Muscle layer of colon (tissue), 2 donors: ENCODE measurements at regions not wholly inside any gene's neighbourhood (a gene's known extent, or its start where the extent isn't known, plus 50 kb on each side); places are given as distances from the start of the nearest gene placed in this dataset.

Experiments used
- H3K27ac ChIP-seq: one replicate; pipeline ENCODE4 v1.7.0; 2013; ENCODE audit warnings: low read depth, mild to moderate bottlenecking, low read length, moderate library complexity
- H3K27me3 ChIP-seq, 2 donors: one replicate each; pipeline ENCODE4 v1.7.0; 2013; ENCODE audit warnings: low read length in 2 of 2, mild to moderate bottlenecking in 2 of 2; ENCODE audit not compliant: insufficient read depth in 2 of 2, control insufficient read depth in 1 of 2
- H3K36me3 ChIP-seq: one replicate; pipeline ENCODE4 v1.7.0; 2013; ENCODE audit warnings: mild to moderate bottlenecking, low read length; ENCODE audit not compliant: insufficient read depth
- H3K4me1 ChIP-seq: one replicate; pipeline ENCODE4 v1.7.0; 2013; ENCODE audit warnings: mild to moderate bottlenecking, low read length; ENCODE audit not compliant: insufficient read depth
- H3K4me3 ChIP-seq, 2 donors: one replicate each; pipeline ENCODE4 v1.7.0; 2013; ENCODE audit warnings: low read length in 2 of 2, low read depth in 1 of 2, mild to moderate bottlenecking in 1 of 2, moderate library complexity in 1 of 2
- H3K9ac ChIP-seq: one replicate; pipeline ENCODE4 v1.7.0; 2013; ENCODE audit warnings: low read length
- H3K9me3 ChIP-seq: one replicate; pipeline ENCODE4 v1.7.0; 2013; ENCODE audit warnings: mild to moderate bottlenecking, low read length
- donor health status: abdominal sarcoma.
- donor health status: Adenocarcinoma of cecum.

DNA sequence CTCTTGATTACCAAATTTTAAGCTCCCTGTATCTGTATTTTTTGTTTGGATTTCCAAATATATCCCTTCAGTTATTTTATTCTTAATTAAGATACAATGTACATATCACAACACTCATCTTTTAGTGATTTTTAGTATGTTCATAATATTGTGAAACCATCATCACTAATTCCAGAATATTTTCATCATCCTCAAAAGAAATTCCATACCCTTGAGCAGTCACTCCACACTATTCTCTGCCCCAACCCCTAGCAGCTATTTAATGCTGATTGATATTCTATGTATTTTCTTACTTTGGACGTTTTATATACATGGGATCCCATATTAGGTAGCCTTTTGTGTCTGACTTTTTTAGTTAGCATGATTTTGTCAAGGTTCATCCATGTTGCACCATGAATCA is 127.4 kb upstream of the SLC8A1 start:
- H3K9me3 ChIP-seq = no peaks in the 10 kb centered on the region
- H3K9ac ChIP-seq = no peak overlapping the region
- H3K27me3 ChIP-seq = no peaks in the 10 kb centered on the region
- H3K4me3 ChIP-seq = no peak overlapping the region
- H3K27ac ChIP-seq = no peak overlapping the region
- no peaks in the 10 kb centered on the region for H3K4me1 ChIP-seq
- no peaks in the 10 kb centered on the region for H3K36me3 ChIP-seq

GRCh38 chr2:40584432-40584831 is 132.5 kb upstream of the SLC8A1 start:
- no peak overlapping the region for H3K9ac ChIP-seq
- H3K9me3 ChIP-seq = no peaks in the 10 kb centered on the region
- peaks cover 9% of the 10 kb centered on the region for H3K4me1 ChIP-seq
- H3K27me3 ChIP-seq = no peaks in the 10 kb centered on the region
- no peaks in the 10 kb centered on the region for H3K36me3 ChIP-seq
- H3K4me3 ChIP-seq = no peak overlapping the region
- no peak overlapping the region for H3K27ac ChIP-seq

DNA sequence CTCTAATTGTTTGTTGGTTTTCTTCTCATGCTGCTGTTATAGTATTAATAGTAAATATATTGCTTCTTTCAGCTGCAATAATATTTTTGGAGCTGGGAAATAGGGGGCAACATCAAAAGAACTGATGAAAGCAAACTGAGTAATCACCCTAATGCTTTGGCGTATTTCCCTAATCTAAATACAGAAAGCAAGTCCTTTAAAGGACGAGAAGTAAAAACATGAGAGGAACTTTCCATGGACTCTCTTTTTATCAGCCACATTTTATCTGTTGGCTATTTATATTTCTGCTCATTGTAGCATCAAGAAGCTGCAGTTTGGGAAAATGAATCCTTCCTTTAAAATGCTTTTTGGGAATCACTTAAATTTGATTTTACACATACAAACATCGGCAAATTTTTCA is 139.9 kb upstream of the SLC8A1 start:
- H3K4me3 ChIP-seq = no peak overlapping the region
- H3K9ac ChIP-seq = no peak overlapping the region
- H3K9me3 ChIP-seq = no peaks in the 10 kb centered on the region
- H3K4me1 ChIP-seq = peaks cover 9% of the 10 kb centered on the region
- H3K27me3 ChIP-seq = no peaks in the 10 kb centered on the region
- H3K27ac ChIP-seq = no peak overlapping the region
- no peaks in the 10 kb centered on the region for H3K36me3 ChIP-seq

DNA sequence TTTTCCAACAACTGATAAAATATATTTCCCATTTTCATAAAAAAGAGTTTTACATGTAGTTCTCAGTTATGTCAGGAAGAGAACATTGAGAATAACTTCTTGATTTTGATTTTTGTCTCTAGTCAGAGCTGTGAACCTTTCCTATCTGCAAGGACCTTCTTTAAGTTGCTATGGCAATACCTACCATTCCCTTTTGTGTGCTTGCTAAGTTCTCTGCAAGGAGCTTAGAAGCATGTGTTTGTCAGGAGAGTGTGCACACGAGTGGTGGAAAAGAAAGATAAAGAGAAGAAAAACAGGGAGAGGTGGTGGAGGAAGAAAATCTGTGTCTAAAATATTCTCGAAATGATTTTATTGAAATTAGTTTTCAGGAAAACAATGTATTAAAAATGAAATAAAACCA is 140.3 kb upstream of the SLC8A1 start:
- Histone ChIP-seq H3K4me1 (peaks cover 9% of the 10 kb centered on the region), H3K9me3 (no peaks in the 10 kb centered on the region), H3K4me3 (no peak overlapping the region), H3K27ac (no peak overlapping the region), H3K27me3 (no peaks in the 10 kb centered on the region), H3K36me3 (no peaks in the 10 kb centered on the region), H3K9ac (no peak overlapping the region)

DNA sequence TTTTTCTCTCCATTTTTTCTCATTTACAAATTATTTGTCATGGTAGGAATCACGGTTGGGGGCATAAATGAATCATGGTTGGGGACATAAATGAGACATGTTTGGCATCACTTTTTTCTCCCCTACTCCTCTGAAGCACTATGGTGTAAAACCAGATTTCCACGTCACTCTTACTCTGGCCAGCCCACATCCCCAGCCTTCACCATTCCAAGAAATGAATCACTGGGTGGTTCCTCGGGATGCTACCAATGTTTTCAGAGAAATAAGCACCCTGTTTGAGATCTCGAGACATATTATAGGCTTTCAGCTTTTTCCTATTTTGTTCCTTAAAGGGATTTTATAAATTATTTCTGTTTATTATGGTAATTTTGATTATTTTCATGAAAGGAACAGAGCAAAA is 155.0 kb upstream of the SLC8A1 start:
- Histone ChIP-seq H3K9me3 (no peaks in the 10 kb centered on the region), H3K27ac (no peak overlapping the region), H3K27me3 (no peaks in the 10 kb centered on the region), H3K4me3 (no peak overlapping the region), H3K9ac (no peak overlapping the region), H3K36me3 (no peaks in the 10 kb centered on the region), H3K4me1 (no peaks in the 10 kb centered on the region)

- Histone ChIP-seq H3K4me1 (no peaks in the 10 kb centered on the region), H3K9ac (no peak overlapping the region), H3K36me3 (no peaks in the 10 kb centered on the region), H3K27me3 (no peaks in the 10 kb centered on the region), H3K4me3 (no peak overlapping the region), H3K9me3 (no peaks in the 10 kb centered on the region), H3K27ac (no peak overlapping the region)
These were observed 159.3 kb upstream of the SLC8A1 start for GRCh38 chr2:40611196-40611595.

GRCh38 chr2:40625849-40626248 is 174.0 kb upstream of the SLC8A1 start:
- H3K9ac ChIP-seq = no peak overlapping the region
- H3K4me3 ChIP-seq = no peak overlapping the region
- H3K4me1 ChIP-seq = peaks cover 4% of the 10 kb centered on the region
- no peaks in the 10 kb centered on the region for H3K36me3 ChIP-seq
- H3K27me3 ChIP-seq = no peaks in the 10 kb centered on the region
- H3K27ac ChIP-seq = no peak overlapping the region
- H3K9me3 ChIP-seq = no peaks in the 10 kb centered on the region

GRCh38 chr2:40628556-40628955 is 176.7 kb upstream of the SLC8A1 start:
- Histone ChIP-seq H3K36me3 (no peaks in the 10 kb centered on the region), H3K4me3 (no peak overlapping the region), H3K27ac (no peak overlapping the region), H3K27me3 (no peaks in the 10 kb centered on the region), H3K4me1 (peaks cover 4% of the 10 kb centered on the region), H3K9me3 (no peaks in the 10 kb centered on the region), H3K9ac (no peak overlapping the region)

DNA sequence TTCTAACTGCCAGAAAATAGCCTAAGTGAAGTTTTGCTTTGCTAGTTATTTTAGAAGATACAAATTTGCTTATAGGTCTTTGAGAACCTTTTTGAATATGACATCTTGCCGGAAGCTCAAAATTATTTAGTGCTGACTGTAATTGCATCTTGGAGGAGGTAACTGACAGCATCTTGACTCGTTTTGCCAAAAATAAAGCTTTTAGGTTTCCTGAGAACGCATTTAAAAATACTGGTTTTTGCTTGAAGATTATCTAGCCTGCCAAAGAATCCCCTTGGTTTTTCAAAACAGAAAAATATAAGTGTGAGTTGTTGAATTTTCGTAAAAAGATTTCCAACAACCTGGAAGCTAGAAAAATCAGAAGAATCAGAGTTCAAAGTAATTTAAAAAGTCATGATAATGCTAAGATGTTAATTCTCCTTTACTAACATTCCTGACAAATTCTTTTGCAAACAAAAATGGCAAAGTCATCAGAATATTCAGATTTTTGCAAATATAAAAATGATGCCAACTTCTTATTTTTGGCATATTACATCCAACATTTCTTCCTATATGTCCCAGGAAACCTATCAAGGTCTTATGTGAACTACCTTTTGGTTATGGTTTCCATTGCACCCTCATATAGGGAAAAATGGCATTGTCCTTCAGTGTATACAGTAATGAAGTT is 178.0 kb upstream of the SLC8A1 start:
- peaks cover 4% of the 10 kb centered on the region for H3K4me1 ChIP-seq
- H3K9ac ChIP-seq = no peak overlapping the region
- H3K9me3 ChIP-seq = no peaks in the 10 kb centered on the region
- H3K4me3 ChIP-seq = no peak overlapping the region
- H3K27me3 ChIP-seq = no peaks in the 10 kb centered on the region
- no peaks in the 10 kb centered on the region for H3K36me3 ChIP-seq
- H3K27ac ChIP-seq = no peak overlapping the region

DNA sequence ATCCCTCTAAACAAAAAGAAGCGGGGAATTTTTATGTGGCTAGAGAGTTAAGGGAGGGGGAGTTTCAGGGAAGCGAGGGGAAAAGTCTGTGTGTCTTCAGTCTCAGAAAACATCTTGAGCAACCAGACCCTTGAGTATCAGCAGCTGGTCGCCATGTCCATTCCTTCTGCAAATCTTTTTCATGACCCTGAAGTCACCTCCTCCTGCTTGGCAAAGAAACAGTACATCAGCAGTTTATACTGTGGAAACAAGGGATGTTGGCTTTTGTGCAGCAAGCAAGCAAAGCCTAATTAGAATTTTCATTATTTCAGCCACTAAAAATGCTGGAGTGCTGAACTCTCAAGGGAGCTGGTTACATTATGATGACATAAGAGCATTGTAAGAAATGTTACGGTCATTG is 187.4 kb upstream of the SLC8A1 start:
- Histone ChIP-seq H3K36me3 (no peaks in the 10 kb centered on the region), H3K9me3 (no peaks in the 10 kb centered on the region), H3K27me3 (no peaks in the 10 kb centered on the region), H3K27ac (no peak overlapping the region), H3K4me3 (no peak overlapping the region), H3K4me1 (peaks cover 12% of the 10 kb centered on the region), H3K9ac (no peak overlapping the region)

- no peak overlapping the region for H3K27ac ChIP-seq
- no peaks in the 10 kb centered on the region for H3K9me3 ChIP-seq
- no peak overlapping the region for H3K4me3 ChIP-seq
- H3K27me3 ChIP-seq = no peaks in the 10 kb centered on the region
- no peak overlapping the region for H3K9ac ChIP-seq
- peaks cover 12% of the 10 kb centered on the region for H3K4me1 ChIP-seq
- no peaks in the 10 kb centered on the region for H3K36me3 ChIP-seq
These were observed 190.3 kb upstream of the SLC8A1 start for GRCh38 chr2:40642237-40642636.

DNA sequence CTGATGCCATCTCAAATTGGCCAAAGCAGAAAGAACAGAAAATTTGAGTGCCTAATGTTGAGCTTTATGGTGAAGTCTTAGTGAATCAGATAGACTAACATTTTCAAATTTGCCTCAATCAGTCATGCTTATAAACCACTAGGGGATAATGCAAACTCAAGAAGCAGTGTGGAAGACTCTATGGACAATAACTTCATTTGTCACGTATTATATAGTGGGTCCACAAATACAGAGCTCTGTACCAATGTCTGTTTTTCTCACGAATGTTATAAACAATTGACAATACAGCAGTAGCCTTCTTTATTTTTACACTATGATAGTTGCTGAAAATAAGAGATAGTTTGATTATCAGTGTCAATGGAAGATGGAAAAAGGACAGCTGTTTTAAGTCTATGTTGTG is 190.8 kb upstream of the SLC8A1 start:
- Histone ChIP-seq H3K9me3 (no peaks in the 10 kb centered on the region), H3K9ac (no peak overlapping the region), H3K36me3 (no peaks in the 10 kb centered on the region), H3K4me3 (no peak overlapping the region), H3K27ac (no peak overlapping the region), H3K4me1 (peaks cover 12% of the 10 kb centered on the region), H3K27me3 (no peaks in the 10 kb centered on the region)
